ENCODE measurements at regions not wholly inside any gene's neighbourhood (a gene's known extent, or its start where the extent isn't known, plus 50 kb on each side); places are given as distances from the start of the nearest gene placed in this dataset.

DNA sequence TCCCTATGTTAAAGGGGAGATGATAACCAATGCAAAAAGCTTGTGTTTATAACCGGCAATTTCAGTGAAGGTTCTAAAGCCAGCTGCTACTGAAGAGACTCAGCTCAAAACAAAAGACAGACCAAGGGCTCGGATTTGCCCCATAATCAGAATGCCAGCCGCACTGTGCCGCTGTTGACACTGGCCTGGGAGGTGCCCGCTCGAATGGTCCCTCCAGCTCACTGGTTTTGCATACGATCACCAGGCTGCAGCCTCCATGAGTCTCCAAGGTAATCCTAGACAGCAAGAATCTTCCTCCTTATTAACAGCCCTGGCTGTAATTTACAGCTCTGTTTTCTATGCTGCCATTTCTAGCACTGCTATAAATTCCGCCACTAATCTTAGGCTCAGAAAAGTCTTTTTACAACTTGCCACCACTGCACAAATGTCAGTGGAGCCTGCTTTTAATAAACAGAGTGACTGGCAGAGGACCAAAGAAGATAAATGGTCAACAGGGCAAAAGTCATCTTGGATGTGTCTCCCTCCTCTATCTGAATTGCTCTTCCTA is 155.7 kb upstream of the SH3BP4 start (continued):
- TF ChIP-seq, protein P1, sequence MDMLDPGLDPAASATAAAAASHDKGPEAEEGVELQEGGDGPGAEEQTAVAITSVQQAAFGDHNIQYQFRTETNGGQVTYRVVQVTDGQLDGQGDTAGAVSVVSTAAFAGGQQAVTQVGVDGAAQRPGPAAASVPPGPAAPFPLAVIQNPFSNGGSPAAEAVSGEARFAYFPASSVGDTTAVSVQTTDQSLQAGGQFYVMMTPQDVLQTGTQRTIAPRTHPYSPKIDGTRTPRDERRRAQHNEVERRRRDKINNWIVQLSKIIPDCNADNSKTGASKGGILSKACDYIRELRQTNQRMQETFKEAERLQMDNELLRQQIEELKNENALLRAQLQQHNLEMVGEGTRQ (CRISPR knock-in tag; IDR thresholded peaks at IDR 0.05), result no peak

DNA sequence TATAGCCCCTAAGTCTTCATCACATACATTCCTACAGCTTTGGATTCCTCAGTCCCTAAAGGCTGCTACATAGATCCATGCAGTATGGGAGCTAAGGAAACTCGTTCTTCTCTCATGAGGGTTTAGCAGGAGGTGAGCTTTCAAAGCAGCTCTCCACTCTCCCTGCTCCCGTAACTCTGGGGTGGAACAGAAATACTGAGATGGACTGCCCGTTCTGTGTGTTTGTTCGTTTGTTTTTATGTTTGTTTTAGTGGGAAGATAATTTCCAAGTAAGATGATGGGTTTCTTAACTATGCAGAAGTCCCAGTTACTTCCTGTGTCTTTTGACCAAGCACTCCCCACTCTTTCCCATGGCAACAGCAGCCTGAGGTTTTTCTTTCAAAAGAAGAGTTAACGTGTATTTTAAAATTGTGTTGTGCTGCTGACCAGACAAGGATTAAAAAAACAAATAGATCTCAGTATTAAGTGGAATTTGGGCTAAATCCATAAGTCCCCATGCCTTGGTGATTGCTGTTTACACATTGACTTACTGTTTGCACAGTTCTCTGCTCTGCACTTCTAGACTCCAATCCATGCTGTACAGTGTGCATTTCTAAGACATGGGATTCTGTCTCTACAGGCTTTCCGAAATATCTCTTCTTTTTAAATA is 156.4 kb upstream of the SH3BP4 start:
- CTCF ChIA-PET, result interaction anchor here (0.5 to 1.3 kb wide), 2 partner anchors 250 to 322 kb away, joined by 3 read pairs; no protein-coding TSS in a partner anchor
- POLR2A ChIA-PET, result no interaction called here
- Mint-ChIP-seq H3K4me3 (no peak overlapping the region), H3K36me3 (no peaks in the 10 kb centered on the region), H3K27me3 (ENCODE audit: low read depth) (peaks cover 12% of the 10 kb centered on the region), H3K4me1 (peaks cover 35% of the 10 kb centered on the region), H3K27ac (peak overlapping the region; percentile 11; the same call in 1 of the 2 replicates), H3K9me3 (no peaks in the 10 kb centered on the region)
- ATAC-seq (no peak), DNase-seq (ENCODE audit: low spot score) (no peak)
- TF ChIP-seq, protein P2, sequence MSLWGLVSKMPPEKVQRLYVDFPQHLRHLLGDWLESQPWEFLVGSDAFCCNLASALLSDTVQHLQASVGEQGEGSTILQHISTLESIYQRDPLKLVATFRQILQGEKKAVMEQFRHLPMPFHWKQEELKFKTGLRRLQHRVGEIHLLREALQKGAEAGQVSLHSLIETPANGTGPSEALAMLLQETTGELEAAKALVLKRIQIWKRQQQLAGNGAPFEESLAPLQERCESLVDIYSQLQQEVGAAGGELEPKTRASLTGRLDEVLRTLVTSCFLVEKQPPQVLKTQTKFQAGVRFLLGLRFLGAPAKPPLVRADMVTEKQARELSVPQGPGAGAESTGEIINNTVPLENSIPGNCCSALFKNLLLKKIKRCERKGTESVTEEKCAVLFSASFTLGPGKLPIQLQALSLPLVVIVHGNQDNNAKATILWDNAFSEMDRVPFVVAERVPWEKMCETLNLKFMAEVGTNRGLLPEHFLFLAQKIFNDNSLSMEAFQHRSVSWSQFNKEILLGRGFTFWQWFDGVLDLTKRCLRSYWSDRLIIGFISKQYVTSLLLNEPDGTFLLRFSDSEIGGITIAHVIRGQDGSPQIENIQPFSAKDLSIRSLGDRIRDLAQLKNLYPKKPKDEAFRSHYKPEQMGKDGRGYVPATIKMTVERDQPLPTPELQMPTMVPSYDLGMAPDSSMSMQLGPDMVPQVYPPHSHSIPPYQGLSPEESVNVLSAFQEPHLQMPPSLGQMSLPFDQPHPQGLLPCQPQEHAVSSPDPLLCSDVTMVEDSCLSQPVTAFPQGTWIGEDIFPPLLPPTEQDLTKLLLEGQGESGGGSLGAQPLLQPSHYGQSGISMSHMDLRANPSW (CRISPR knock-in tag; conservative IDR thresholded peaks at IDR 0.05; ENCODE audit: low read depth), result no peak
- TF ChIP-seq NFE2L1 (CRISPR knock-in tag; IDR thresholded peaks at IDR 0.05) (no peak), ZNF138 (CRISPR knock-in tag; conservative IDR thresholded peaks at IDR 0.05) (no peak), NFYB (CRISPR knock-in tag; conservative IDR thresholded peaks at IDR 0.05; ENCODE audit: low read depth) (no peak), ATF1 (CRISPR knock-in tag; IDR thresholded peaks at IDR 0.05) (no peak), CREB1 (CRISPR knock-in tag; IDR thresholded peaks at IDR 0.05) (no peak), ZNF671 (CRISPR knock-in tag; IDR thresholded peaks at IDR 0.05) (no peak)
- TF ChIP-seq, protein P3, sequence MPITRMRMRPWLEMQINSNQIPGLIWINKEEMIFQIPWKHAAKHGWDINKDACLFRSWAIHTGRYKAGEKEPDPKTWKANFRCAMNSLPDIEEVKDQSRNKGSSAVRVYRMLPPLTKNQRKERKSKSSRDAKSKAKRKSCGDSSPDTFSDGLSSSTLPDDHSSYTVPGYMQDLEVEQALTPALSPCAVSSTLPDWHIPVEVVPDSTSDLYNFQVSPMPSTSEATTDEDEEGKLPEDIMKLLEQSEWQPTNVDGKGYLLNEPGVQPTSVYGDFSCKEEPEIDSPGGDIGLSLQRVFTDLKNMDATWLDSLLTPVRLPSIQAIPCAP (CRISPR knock-in tag; IDR thresholded peaks at IDR 0.05), result no peak

DNA sequence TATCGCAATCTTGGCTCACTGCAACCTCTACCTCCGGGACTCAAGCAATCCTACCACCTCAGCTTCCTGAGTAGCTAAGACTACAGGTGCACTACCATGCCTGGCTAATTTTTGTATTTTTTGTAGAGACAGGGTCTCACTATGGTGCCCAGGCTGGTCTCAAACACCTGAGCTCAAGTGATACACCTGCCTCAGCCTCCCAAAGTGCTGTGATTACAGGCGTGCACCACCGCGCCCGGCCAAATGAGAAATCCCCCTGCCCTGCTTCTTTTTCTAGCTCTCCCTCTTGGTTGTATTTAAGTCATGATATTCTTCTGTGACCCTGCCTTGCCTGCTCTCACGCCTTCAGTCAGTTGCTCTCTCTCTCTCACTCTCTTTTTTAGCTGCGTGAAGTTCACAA is 157.0 kb upstream of the SH3BP4 start:
- H3K36me3 Mint-ChIP-seq, result no peaks in the 10 kb centered on the region
- POLR2A ChIA-PET, result no interaction called here
- peaks cover 17% of the 10 kb centered on the region for H3K27me3 Mint-ChIP-seq (ENCODE audit: low read depth)
- CTCF ChIA-PET, result interaction anchor here (1.3 kb wide), 1 partner anchor 250 kb away, joined by 3 read pairs; no protein-coding TSS in a partner anchor
- no peaks in the 10 kb centered on the region for H3K9me3 Mint-ChIP-seq
- DNase-seq (ENCODE audit: low spot score), result no peak
- H3K27ac Mint-ChIP-seq, result peak overlapping the region; percentile 11; the same call in 1 of the 2 replicates
- no peak for ATAC-seq
- no peak overlapping the region for H3K4me3 Mint-ChIP-seq
- no peak for TF ChIP-seq ZNF121 (CRISPR knock-in tag; IDR thresholded peaks at IDR 0.05)
- no peak for TF ChIP-seq NFYB (CRISPR knock-in tag; conservative IDR thresholded peaks at IDR 0.05; ENCODE audit: low read depth)
- TF ChIP-seq, protein P4, sequence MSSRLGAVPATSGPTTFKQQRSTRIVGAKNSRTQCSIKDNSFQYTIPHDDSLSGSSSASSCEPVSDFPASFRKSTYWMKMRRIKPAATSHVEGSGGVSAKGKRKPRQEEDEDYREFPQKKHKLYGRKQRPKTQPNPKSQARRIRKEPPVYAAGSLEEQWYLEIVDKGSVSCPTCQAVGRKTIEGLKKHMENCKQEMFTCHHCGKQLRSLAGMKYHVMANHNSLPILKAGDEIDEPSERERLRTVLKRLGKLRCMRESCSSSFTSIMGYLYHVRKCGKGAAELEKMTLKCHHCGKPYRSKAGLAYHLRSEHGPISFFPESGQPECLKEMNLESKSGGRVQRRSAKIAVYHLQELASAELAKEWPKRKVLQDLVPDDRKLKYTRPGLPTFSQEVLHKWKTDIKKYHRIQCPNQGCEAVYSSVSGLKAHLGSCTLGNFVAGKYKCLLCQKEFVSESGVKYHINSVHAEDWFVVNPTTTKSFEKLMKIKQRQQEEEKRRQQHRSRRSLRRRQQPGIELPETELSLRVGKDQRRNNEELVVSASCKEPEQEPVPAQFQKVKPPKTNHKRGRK (CRISPR knock-in tag; IDR thresholded peaks at IDR 0.05; ENCODE audit: borderline replicate concordance), result no peak
- TF ChIP-seq, protein P5, sequence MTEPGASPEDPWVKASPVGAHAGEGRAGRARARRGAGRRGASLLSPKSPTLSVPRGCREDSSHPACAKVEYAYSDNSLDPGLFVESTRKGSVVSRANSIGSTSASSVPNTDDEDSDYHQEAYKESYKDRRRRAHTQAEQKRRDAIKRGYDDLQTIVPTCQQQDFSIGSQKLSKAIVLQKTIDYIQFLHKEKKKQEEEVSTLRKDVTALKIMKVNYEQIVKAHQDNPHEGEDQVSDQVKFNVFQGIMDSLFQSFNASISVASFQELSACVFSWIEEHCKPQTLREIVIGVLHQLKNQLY (CRISPR knock-in tag; IDR thresholded peaks at IDR 0.05), result no peak
- no peak for TF ChIP-seq NR2C2 (CRISPR knock-in tag; IDR thresholded peaks at IDR 0.05)
- TF ChIP-seq RELA (CRISPR knock-in tag; IDR thresholded peaks at IDR 0.05; ENCODE audit: borderline replicate concordance), result no peak
- no peak for TF ChIP-seq TEAD1 (CRISPR knock-in tag; IDR thresholded peaks at IDR 0.05)
- TF ChIP-seq, protein P6, sequence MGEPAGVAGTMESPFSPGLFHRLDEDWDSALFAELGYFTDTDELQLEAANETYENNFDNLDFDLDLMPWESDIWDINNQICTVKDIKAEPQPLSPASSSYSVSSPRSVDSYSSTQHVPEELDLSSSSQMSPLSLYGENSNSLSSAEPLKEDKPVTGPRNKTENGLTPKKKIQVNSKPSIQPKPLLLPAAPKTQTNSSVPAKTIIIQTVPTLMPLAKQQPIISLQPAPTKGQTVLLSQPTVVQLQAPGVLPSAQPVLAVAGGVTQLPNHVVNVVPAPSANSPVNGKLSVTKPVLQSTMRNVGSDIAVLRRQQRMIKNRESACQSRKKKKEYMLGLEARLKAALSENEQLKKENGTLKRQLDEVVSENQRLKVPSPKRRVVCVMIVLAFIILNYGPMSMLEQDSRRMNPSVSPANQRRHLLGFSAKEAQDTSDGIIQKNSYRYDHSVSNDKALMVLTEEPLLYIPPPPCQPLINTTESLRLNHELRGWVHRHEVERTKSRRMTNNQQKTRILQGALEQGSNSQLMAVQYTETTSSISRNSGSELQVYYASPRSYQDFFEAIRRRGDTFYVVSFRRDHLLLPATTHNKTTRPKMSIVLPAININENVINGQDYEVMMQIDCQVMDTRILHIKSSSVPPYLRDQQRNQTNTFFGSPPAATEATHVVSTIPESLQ (CRISPR knock-in tag; IDR thresholded peaks at IDR 0.05), result no peak
- TF ChIP-seq ZNF423 (CRISPR knock-in tag; IDR thresholded peaks at IDR 0.05), result no peak
- TF ChIP-seq, protein P7, sequence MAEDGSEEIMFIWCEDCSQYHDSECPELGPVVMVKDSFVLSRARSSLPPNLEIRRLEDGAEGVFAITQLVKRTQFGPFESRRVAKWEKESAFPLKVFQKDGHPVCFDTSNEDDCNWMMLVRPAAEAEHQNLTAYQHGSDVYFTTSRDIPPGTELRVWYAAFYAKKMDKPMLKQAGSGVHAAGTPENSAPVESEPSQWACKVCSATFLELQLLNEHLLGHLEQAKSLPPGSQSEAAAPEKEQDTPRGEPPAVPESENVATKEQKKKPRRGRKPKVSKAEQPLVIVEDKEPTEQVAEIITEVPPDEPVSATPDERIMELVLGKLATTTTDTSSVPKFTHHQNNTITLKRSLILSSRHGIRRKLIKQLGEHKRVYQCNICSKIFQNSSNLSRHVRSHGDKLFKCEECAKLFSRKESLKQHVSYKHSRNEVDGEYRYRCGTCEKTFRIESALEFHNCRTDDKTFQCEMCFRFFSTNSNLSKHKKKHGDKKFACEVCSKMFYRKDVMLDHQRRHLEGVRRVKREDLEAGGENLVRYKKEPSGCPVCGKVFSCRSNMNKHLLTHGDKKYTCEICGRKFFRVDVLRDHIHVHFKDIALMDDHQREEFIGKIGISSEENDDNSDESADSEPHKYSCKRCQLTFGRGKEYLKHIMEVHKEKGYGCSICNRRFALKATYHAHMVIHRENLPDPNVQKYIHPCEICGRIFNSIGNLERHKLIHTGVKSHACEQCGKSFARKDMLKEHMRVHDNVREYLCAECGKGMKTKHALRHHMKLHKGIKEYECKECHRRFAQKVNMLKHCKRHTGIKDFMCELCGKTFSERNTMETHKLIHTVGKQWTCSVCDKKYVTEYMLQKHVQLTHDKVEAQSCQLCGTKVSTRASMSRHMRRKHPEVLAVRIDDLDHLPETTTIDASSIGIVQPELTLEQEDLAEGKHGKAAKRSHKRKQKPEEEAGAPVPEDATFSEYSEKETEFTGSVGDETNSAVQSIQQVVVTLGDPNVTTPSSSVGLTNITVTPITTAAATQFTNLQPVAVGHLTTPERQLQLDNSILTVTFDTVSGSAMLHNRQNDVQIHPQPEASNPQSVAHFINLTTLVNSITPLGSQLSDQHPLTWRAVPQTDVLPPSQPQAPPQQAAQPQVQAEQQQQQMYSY (CRISPR knock-in tag; IDR thresholded peaks at IDR 0.05), result no peak
- TF ChIP-seq ZNF396 (CRISPR knock-in tag; IDR thresholded peaks at IDR 0.05; ENCODE audit: borderline replicate concordance), result no peak
- no peak for TF ChIP-seq ETV6 (CRISPR knock-in tag; IDR thresholded peaks at IDR 0.05)
- H3K4me1 Mint-ChIP-seq, result peaks cover 40% of the 10 kb centered on the region

Measured in WTC11 (cell line).